ENCODE measurements at regions not wholly inside any gene's neighbourhood (a gene's known extent, or its start where the extent isn't known, plus 50 kb on each side); places are given as distances from the start of the nearest gene placed in this dataset.
"Not testable (repeated sequence)": the region's sequence is repeated elsewhere in the genome, so short reads cannot be mapped to it uniquely, and the experiment has no call there.

- no peaks in the 10 kb centered on the region for H3K27me3 Mint-ChIP-seq
- H3K36me3 Mint-ChIP-seq: no peaks in the 10 kb centered on the region
- H3K4me3 Mint-ChIP-seq: no peak overlapping the region
- peaks cover 18% of the 10 kb centered on the region for H3K9me3 Mint-ChIP-seq (ENCODE audit: low read depth)
- H3K27ac Mint-ChIP-seq: no peak overlapping the region
- DNase-seq: no peak
- no peak for ATAC-seq
- CTCF ChIA-PET: no interaction called here
- H3K4me1 Mint-ChIP-seq: no peaks in the 10 kb centered on the region
Observed at GRCh38 chr7:68244389-68244788, 1247.8 kb downstream of the TYW1 start.

GRCh38 chr7:68245688-68246087 is 1249.1 kb downstream of the TYW1 start:
- Mint-ChIP-seq H3K4me3 (no peak overlapping the region), H3K4me1 (no peaks in the 10 kb centered on the region), H3K27ac (no peak overlapping the region), H3K36me3 (no peaks in the 10 kb centered on the region), H3K27me3 (no peaks in the 10 kb centered on the region), H3K9me3 (ENCODE audit: low read depth) (peaks cover 16% of the 10 kb centered on the region)
- no peak for DNase-seq
- CTCF ChIA-PET: no interaction called here
- no peak for ATAC-seq

GRCh38 chr7:68246189-68246633 is 1249.6 kb downstream of the TYW1 start:
- Mint-ChIP-seq H3K27ac (no peak overlapping the region), H3K4me1 (no peaks in the 10 kb centered on the region), H3K4me3 (no peak overlapping the region), H3K9me3 (ENCODE audit: low read depth) (peaks cover 11% of the 10 kb centered on the region), H3K27me3 (no peaks in the 10 kb centered on the region), H3K36me3 (no peaks in the 10 kb centered on the region)
- DNase-seq: no peak
- CTCF ChIA-PET: no interaction called here
- ATAC-seq: no peak

GRCh38 chr7:68247126-68247525 is 1250.5 kb downstream of the TYW1 start:
- Mint-ChIP-seq H3K36me3 (no peaks in the 10 kb centered on the region), H3K4me3 (no peak overlapping the region), H3K9me3 (ENCODE audit: low read depth) (peaks cover 10% of the 10 kb centered on the region), H3K4me1 (no peaks in the 10 kb centered on the region), H3K27ac (no peak overlapping the region), H3K27me3 (no peaks in the 10 kb centered on the region)
- CTCF ChIA-PET: no interaction called here
- DNase-seq (no peak), ATAC-seq (no peak)

- ATAC-seq: no peak
- Mint-ChIP-seq H3K4me1 (no peaks in the 10 kb centered on the region), H3K9me3 (ENCODE audit: low read depth) (peaks cover 10% of the 10 kb centered on the region), H3K27ac (no peak overlapping the region), H3K4me3 (no peak overlapping the region), H3K36me3 (no peaks in the 10 kb centered on the region), H3K27me3 (no peaks in the 10 kb centered on the region)
- CTCF ChIA-PET: no interaction called here
- no peak for DNase-seq
Observed at GRCh38 chr7:68247571-68247970, 1250.9 kb downstream of the TYW1 start.

GRCh38 chr7:68248973-68249372 is 1252.3 kb downstream of the TYW1 start:
- CTCF ChIA-PET: no interaction called here
- no peak for ATAC-seq
- Mint-ChIP-seq H3K36me3 (no peaks in the 10 kb centered on the region), H3K4me1 (no peaks in the 10 kb centered on the region), H3K9me3 (ENCODE audit: low read depth) (peaks cover 10% of the 10 kb centered on the region), H3K4me3 (no peak overlapping the region), H3K27ac (no peak overlapping the region), H3K27me3 (no peaks in the 10 kb centered on the region)
- no peak for DNase-seq

GRCh38 chr7:68249611-68250010 is 1253.0 kb downstream of the TYW1 start:
- no peaks in the 10 kb centered on the region for H3K36me3 Mint-ChIP-seq
- no peak overlapping the region for H3K27ac Mint-ChIP-seq
- DNase-seq (no peak), ATAC-seq (no peak)
- no peak overlapping the region for H3K4me3 Mint-ChIP-seq
- peaks cover 10% of the 10 kb centered on the region for H3K9me3 Mint-ChIP-seq (ENCODE audit: low read depth)
- no peaks in the 10 kb centered on the region for H3K27me3 Mint-ChIP-seq
- no peaks in the 10 kb centered on the region for H3K4me1 Mint-ChIP-seq
- CTCF ChIA-PET: no interaction called here

- H3K27ac Mint-ChIP-seq: no peak overlapping the region
- no peaks in the 10 kb centered on the region for H3K36me3 Mint-ChIP-seq
- ATAC-seq: no peak
- no peak overlapping the region for H3K4me3 Mint-ChIP-seq
- H3K4me1 Mint-ChIP-seq: no peaks in the 10 kb centered on the region
- no peaks in the 10 kb centered on the region for H3K27me3 Mint-ChIP-seq
- DNase-seq: no peak
- CTCF ChIA-PET: no interaction called here
- peaks cover 10% of the 10 kb centered on the region for H3K9me3 Mint-ChIP-seq (ENCODE audit: low read depth)
Observed at GRCh38 chr7:68250143-68250542, 1253.5 kb downstream of the TYW1 start.

GRCh38 chr7:68254815-68255214 is 1258.2 kb downstream of the TYW1 start:
- DNase-seq; H3K27me3 Mint-ChIP-seq; H3K9me3 Mint-ChIP-seq (ENCODE audit: low read depth); ATAC-seq; H3K4me1 Mint-ChIP-seq; CTCF ChIA-PET; H3K36me3 Mint-ChIP-seq; H3K4me3 Mint-ChIP-seq; H3K27ac Mint-ChIP-seq: not testable (repeated sequence)

- H3K27ac Mint-ChIP-seq: no peak overlapping the region
- H3K4me1 Mint-ChIP-seq: no peaks in the 10 kb centered on the region
- H3K36me3 Mint-ChIP-seq: no peaks in the 10 kb centered on the region
- no peaks in the 10 kb centered on the region for H3K27me3 Mint-ChIP-seq
- CTCF ChIA-PET: no interaction called here
- DNase-seq (no peak), ATAC-seq (no peak)
- H3K9me3 Mint-ChIP-seq (ENCODE audit: low read depth): peaks cover 4% of the 10 kb centered on the region
- no peak overlapping the region for H3K4me3 Mint-ChIP-seq
Observed at GRCh38 chr7:68256295-68256694, 1259.7 kb downstream of the TYW1 start.

- no peaks in the 10 kb centered on the region for H3K4me1 Mint-ChIP-seq
- H3K4me3 Mint-ChIP-seq: no peak overlapping the region
- H3K36me3 Mint-ChIP-seq: no peaks in the 10 kb centered on the region
- H3K27ac Mint-ChIP-seq: no peak overlapping the region
- CTCF ChIA-PET: no interaction called here
- no peaks in the 10 kb centered on the region for H3K27me3 Mint-ChIP-seq
- H3K9me3 Mint-ChIP-seq (ENCODE audit: low read depth): peaks cover 8% of the 10 kb centered on the region
- ATAC-seq (no peak), DNase-seq (no peak)
Observed at GRCh38 chr7:68258609-68259008, 1262.0 kb downstream of the TYW1 start.

GRCh38 chr7:68265258-68265657 is 1268.6 kb downstream of the TYW1 start:
- Mint-ChIP-seq H3K36me3 (no peaks in the 10 kb centered on the region), H3K9me3 (ENCODE audit: low read depth) (peaks cover 9% of the 10 kb centered on the region), H3K27me3 (no peaks in the 10 kb centered on the region), H3K4me3 (no peak overlapping the region), H3K27ac (no peak overlapping the region), H3K4me1 (no peaks in the 10 kb centered on the region)
- DNase-seq (no peak), ATAC-seq (no peak)
- CTCF ChIA-PET: no interaction called here

GRCh38 chr7:68266004-68266579 is 1269.5 kb downstream of the TYW1 start:
- ATAC-seq: no peak
- H3K27ac Mint-ChIP-seq: no peak overlapping the region
- H3K36me3 Mint-ChIP-seq: no peaks in the 10 kb centered on the region
- CTCF ChIA-PET: no interaction called here
- DNase-seq: no peak
- H3K27me3 Mint-ChIP-seq: no peaks in the 10 kb centered on the region
- H3K4me1 Mint-ChIP-seq: no peaks in the 10 kb centered on the region
- H3K4me3 Mint-ChIP-seq: no peak overlapping the region
- H3K9me3 Mint-ChIP-seq (ENCODE audit: low read depth): peaks cover 9% of the 10 kb centered on the region

- DNase-seq (no peak), ATAC-seq (no peak)
- no peak overlapping the region for H3K4me3 Mint-ChIP-seq
- no peaks in the 10 kb centered on the region for H3K27me3 Mint-ChIP-seq
- H3K36me3 Mint-ChIP-seq: no peaks in the 10 kb centered on the region
- H3K9me3 Mint-ChIP-seq (ENCODE audit: low read depth): peaks cover 10% of the 10 kb centered on the region
- CTCF ChIA-PET: no interaction called here
- H3K27ac Mint-ChIP-seq: no peak overlapping the region
- H3K4me1 Mint-ChIP-seq: no peaks in the 10 kb centered on the region
Observed at GRCh38 chr7:68267486-68267885, 1270.9 kb downstream of the TYW1 start.

GRCh38 chr7:68269405-68269804 is 1272.8 kb downstream of the TYW1 start:
- H3K4me1 Mint-ChIP-seq: no peaks in the 10 kb centered on the region
- H3K9me3 Mint-ChIP-seq (ENCODE audit: low read depth): peaks cover 8% of the 10 kb centered on the region
- no peak overlapping the region for H3K4me3 Mint-ChIP-seq

More at GRCh38 chr7:68269405-68269804, 1272.8 kb downstream of the TYW1 start:
- CTCF ChIA-PET: no interaction called here
- H3K27me3 Mint-ChIP-seq: no peaks in the 10 kb centered on the region
- no peak for DNase-seq
- no peak for ATAC-seq
- no peaks in the 10 kb centered on the region for H3K36me3 Mint-ChIP-seq
- no peak overlapping the region for H3K27ac Mint-ChIP-seq
